Peyer's patch (tissue), 4 donors: ENCODE measurements at regions not wholly inside any gene's neighbourhood (a gene's known extent, or its start where the extent isn't known, plus 50 kb on each side); places are given as distances from the start of the nearest gene placed in this dataset.
"Not testable (repeated sequence)": the region's sequence is repeated elsewhere in the genome, so short reads cannot be mapped to it uniquely, and the experiment has no call there.

Experiments used
- CTCF ChIP-seq, 6 experiments: fragments of 450-650 bp in 4 of 6; fragments of 200-600 bp in 2 of 6; sonication (generic) in 1 of 6; IDR thresholded peaks; one replicate each; pipeline ENCODE4 v1.5.1; 2017 to 2019; ENCODE audit warnings: antibody characterized with exemption in 6 of 6, mild to moderate bottlenecking in 3 of 6, moderate library complexity in 1 of 6
- POLR2A ChIP-seq, 2 donors: fragments of 450-650 bp; IDR thresholded peaks; one replicate each; pipeline ENCODE4 v1.5.1; 2017; ENCODE audit warnings: antibody characterized with exemption in 2 of 2, mild to moderate bottlenecking in 2 of 2, moderate library complexity in 2 of 2

DNA sequence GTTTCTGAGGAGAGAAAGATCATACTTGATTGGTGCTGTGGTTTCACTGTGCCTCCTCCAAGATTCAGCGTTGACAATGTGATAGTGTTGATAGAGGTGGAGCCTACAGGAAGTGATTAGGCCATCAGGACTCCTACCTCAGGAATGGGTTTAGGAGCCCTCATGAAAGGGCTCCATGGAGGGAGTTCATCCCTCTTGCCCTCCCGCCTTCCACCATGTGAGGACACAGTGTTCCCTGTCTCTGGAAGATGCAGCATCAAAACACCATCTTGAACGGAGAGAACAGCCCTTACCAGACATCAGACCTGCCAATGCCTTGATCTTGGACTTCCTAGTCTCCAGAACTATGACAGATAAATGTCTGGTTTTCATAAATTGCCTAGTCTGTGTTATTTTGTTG lies 156.7 kb downstream of the FOXD4L6 start:
- not testable (repeated sequence) for TF ChIP-seq CTCF, POLR2A (IDR thresholded peaks at IDR 0.05)
